SK-N-SH (cell line): ENCODE measurements at regions not wholly inside any gene's neighbourhood (a gene's known extent, or its start where the extent isn't known, plus 50 kb on each side); places are given as distances from the start of the nearest gene placed in this dataset.
"Not testable (repeated sequence)": the region's sequence is repeated elsewhere in the genome, so short reads cannot be mapped to it uniquely, and the experiment has no call there.

Experiments used
- CTCF ChIA-PET: fragments of 300-600, 350-600 bp; formaldehyde crosslinking; extraction: SDS; loops from one replicate; lab custom pipeline; 2021; lab: Yijun Ruan, JAX
- POLR2A ChIA-PET: fragments of 350-600 bp; sonication (Branson Sonifier 250); formaldehyde crosslinking; extraction: SDS; loops from one replicate; lab custom pipeline; 2020; ENCODE audit warnings: antibody characterized with exemption, inconsistent platforms; lab: Yijun Ruan, JAX
- DNase-seq: peaks from one replicate; pipeline ENCODE4 v3.0.0; 2012
- H2AFZ ChIP-seq: fragments of 200-600 bp; sonication (generic); 2 replicates; pipeline ENCODE4 v1.8.1; 2016; ENCODE audit warnings: antibody characterized with exemption, mild to moderate bottlenecking, low read depth
- H3F3A ChIP-seq: fragments of 200-600 bp; sonication (generic); replicated peaks from 2 replicates; pipeline ENCODE3; 2016; ENCODE audit warnings: antibody characterized with exemption, mild to moderate bottlenecking; ENCODE audit not compliant: insufficient read depth
- H3K27ac ChIP-seq, 2 experiments: fragments of 200-500 bp in 1 of 2; fragments of 200-600 bp in 1 of 2; sonication (Bioruptor generic) in 1 of 2; sonication (generic), shearing (Covaris generic) in 1 of 2; 2 replicates each; pipeline versions ENCODE4 v1.5.1 to v1.6.1; 2014 to 2016; ENCODE audit warnings: low read depth in 2 of 2, inconsistent platforms in 1 of 2, low read length in 1 of 2, mild to moderate bottlenecking in 1 of 2, mixed read lengths in 1 of 2
- H3K27me3 ChIP-seq: fragments of 200-600 bp; sonication (generic), shearing (Covaris generic); 2 replicates; pipeline ENCODE4 v1.6.1; 2016; ENCODE audit warnings: mixed run types; ENCODE audit not compliant: insufficient read depth
- H3K36me3 ChIP-seq, 2 experiments: fragments of 200-500 bp in 1 of 2; fragments of 200-600 bp in 1 of 2; sonication (Bioruptor generic) in 1 of 2; sonication (generic) in 1 of 2; replicated peaks in 1 of 2; 2 replicates each; pipeline versions ENCODE3 to v1.5.1; 2014 to 2016; ENCODE audit warnings: low read length in 1 of 2, mild to moderate bottlenecking in 1 of 2; ENCODE audit not compliant: insufficient read depth in 2 of 2, control insufficient read depth in 1 of 2
- H3K4me1 ChIP-seq, 2 experiments: fragments of 200-500 bp in 1 of 2; fragments of 200-600 bp in 1 of 2; sonication (Bioruptor generic) in 1 of 2; sonication (generic), shearing (Covaris generic) in 1 of 2; 2 replicates each; pipeline versions ENCODE4 v1.5.1 to v1.6.1; 2014 to 2016; ENCODE audit warnings: low read depth in 1 of 2, low read length in 1 of 2, mixed run types in 1 of 2; ENCODE audit not compliant: insufficient read depth in 2 of 2, control insufficient read depth in 1 of 2
- H3K4me2 ChIP-seq: fragments of 200-600 bp; sonication (generic), shearing (Covaris generic); 2 replicates; pipeline ENCODE4 v1.6.1; 2017; ENCODE audit warnings: mixed run types
- H3K4me3 ChIP-seq, 2 experiments: fragments of 200-500 bp in 1 of 2; fragments of 200-600 bp in 1 of 2; sonication (Bioruptor generic) in 1 of 2; sonication (generic), shearing (Covaris generic) in 1 of 2; 2 replicates each; pipeline versions ENCODE4 v1.5.1 to v1.8.1; 2014 to 2016; ENCODE audit warnings: low read depth in 2 of 2, inconsistent platforms in 1 of 2, low read length in 1 of 2, mild to moderate bottlenecking in 1 of 2, mixed read lengths in 1 of 2, moderate library complexity in 1 of 2
- H3K79me2 ChIP-seq: fragments of 200-600 bp; sonication (generic); 2 replicates; pipeline ENCODE4 v1.8.1; 2017; ENCODE audit warnings: mild to moderate bottlenecking; ENCODE audit not compliant: insufficient read depth
- H3K9ac ChIP-seq: fragments of 200-600 bp; sonication (generic); 2 replicates; pipeline ENCODE4 v1.6.1; 2017; ENCODE audit warnings: mixed run types
- H3K9me2 ChIP-seq: fragments of 200-600 bp; sonication (generic); 2 replicates; pipeline ENCODE4 v1.6.1; 2017; ENCODE audit warnings: mixed run types
- H3K9me3 ChIP-seq: fragments of 200-600 bp; sonication (generic); 2 replicates; pipeline ENCODE4 v1.6.1; 2017; ENCODE audit warnings: mixed run types, mild to moderate bottlenecking, moderate library complexity
- H4K20me1 ChIP-seq: fragments of 200-600 bp; sonication (generic); 2 replicates; pipeline ENCODE4 v1.6.1; 2017; ENCODE audit warnings: mild to moderate bottlenecking, mixed run types; ENCODE audit not compliant: insufficient read depth
- GABPA ChIP-seq: IDR thresholded peaks from 2 replicates; pipeline ENCODE4 v1.4.0; 2012; ENCODE audit warnings: low read depth, mild to moderate bottlenecking
- MXI1 ChIP-seq: IDR thresholded peaks from 2 replicates; pipeline ENCODE4 v1.6.1; 2012; ENCODE audit warnings: mild to moderate bottlenecking, low read depth, low read length, improper control_type of control experiment
- NFIC ChIP-seq: IDR thresholded peaks from 2 replicates; pipeline ENCODE4 v1.4.0; 2012; ENCODE audit warnings: borderline replicate concordance
- REST ChIP-seq: IDR thresholded peaks from 2 replicates; pipeline ENCODE4 v1.6.1; 2012; ENCODE audit warnings: mild to moderate bottlenecking, low read depth, low read length, moderate library complexity
- USF2 ChIP-seq: fragments of 150-350 bp; IDR thresholded peaks from 2 replicates; pipeline ENCODE4 v1.6.1; 2017; ENCODE audit warnings: antibody characterized with exemption, low read length, low read depth, borderline replicate concordance
- WGBS: methylation state at CpG from one replicate; pipeline ENCODE4 v1.1.6; 2017; ENCODE audit warnings: low lambda C conversion rate; 5-methylcytosine and 5-hydroxymethylcytosine counted together

GRCh38 chr6:51007237-51007636 lies 188.6 kb downstream of the TFAP2B start:
- Histone ChIP-seq H3K36me3 (no peaks in the 10 kb centered on the region), H3F3A (no peaks in the 10 kb centered on the region), H4K20me1 (no peaks in the 10 kb centered on the region), H3K4me1 (no peaks in the 10 kb centered on the region; a peak in 1 of 4 replicates), H3K4me2 (no peak overlapping the region), H3K79me2 (no peaks in the 10 kb centered on the region), H2AFZ (no peak overlapping the region), H3K9me2 (no peaks in the 10 kb centered on the region), H3K4me3 (no peak overlapping the region), H3K27ac (no peak overlapping the region), H3K9ac (no peak overlapping the region), H3K27me3 (no peaks in the 10 kb centered on the region), H3K9me3 (no peaks in the 10 kb centered on the region)
- ChIA-PET CTCF (interaction anchor here (1.0 kb wide), 1 partner anchor 15 kb away, joined by 3 read pairs; no protein-coding TSS in a partner anchor), POLR2A (no interaction called here)
- no peak for DNase-seq
- TF ChIP-seq MXI1 (no peak), GABPA (no peak)

GRCh38 chr6:51008693-51009092 lies 190.0 kb downstream of the TFAP2B start:
- H3F3A ChIP-seq, POLR2A ChIA-PET, H3K27me3 ChIP-seq: not testable (repeated sequence)

GRCh38 chr6:51013376-51013775 lies 194.7 kb downstream of the TFAP2B start:
- no peak overlapping the region for H3K4me2 ChIP-seq
- no peaks in the 10 kb centered on the region for H4K20me1 ChIP-seq
- no peaks in the 10 kb centered on the region for H3K79me2 ChIP-seq
- DNase-seq = no peak
- ChIA-PET CTCF (no interaction called here), POLR2A (no interaction called here)
- peaks cover 0 to 14% of the 10 kb centered on the region in 2 experiments; a peak in 2 of 4 replicates for H3K4me1 ChIP-seq
- no peaks in the 10 kb centered on the region for H3K9me3 ChIP-seq
- no peak overlapping the region for H3K4me3 ChIP-seq
- no peak overlapping the region for H2AFZ ChIP-seq
- H3F3A ChIP-seq = no peaks in the 10 kb centered on the region
- no peaks in the 10 kb centered on the region for H3K27me3 ChIP-seq
- TF ChIP-seq NFIC = no peak
- TF ChIP-seq USF2 = no peak
- TF ChIP-seq REST = no peak
- H3K27ac ChIP-seq = no peak overlapping the region
- H3K9ac ChIP-seq = no peak overlapping the region
- H3K36me3 ChIP-seq = no peaks in the 10 kb centered on the region
- no peaks in the 10 kb centered on the region for H3K9me2 ChIP-seq

More at GRCh38 chr6:51008693-51009092, 190.0 kb downstream of the TFAP2B start:
- DNase-seq, H3K9ac ChIP-seq, H3K9me2 ChIP-seq, H3K4me3 ChIP-seq, H4K20me1 ChIP-seq, H3K36me3 ChIP-seq, H3K27ac ChIP-seq, H3K4me2 ChIP-seq, H3K4me1 ChIP-seq, H3K9me3 ChIP-seq, H3K79me2 ChIP-seq, H2AFZ ChIP-seq: not testable (repeated sequence)
- CTCF ChIA-PET = interaction anchor here (2.0 kb wide), 1 partner anchor 13 kb away, joined by 4 read pairs; no protein-coding TSS in a partner anchor
- 17% methylated on average over 1 of the region's 1 CpG for WGBS
